H1 (cell line): ENCODE measurements at regions not wholly inside any gene's neighbourhood (a gene's known extent, or its start where the extent isn't known, plus 50 kb on each side); places are given as distances from the start of the nearest gene placed in this dataset.

Source experiments
- CTCF ChIA-PET: fragments of 300-600 bp; sonication (Branson Sonifier 250); formaldehyde crosslinking; loops from one replicate; lab custom pipeline; 2021; ENCODE audit not compliant: partially characterized antibody; lab: Charles Lee
- POLR2A ChIA-PET: fragments of 300-600 bp; sonication (Branson Sonifier 250); formaldehyde crosslinking; loops from one replicate; lab custom pipeline; 2021; ENCODE audit warnings: inconsistent platforms; ENCODE audit not compliant: partially characterized antibody; lab: Charles Lee
- DNase-seq, 2 experiments: peaks; one replicate each; pipeline versions ENCODE4 v3.0.0 to v3.0.0-alpha.2; 2010 to 2022; ENCODE audit warnings: low spot score in 2 of 2, low read depth in 1 of 2, mixed read lengths in 1 of 2
- FAIRE-seq: peaks from 2 replicates; lab custom pipeline; 2011; peaks lifted over from hg19 to GRCh38; lab: Jason Lieb, UNC
- H2AFZ ChIP-seq: 2 replicates; pipeline ENCODE4 v1.8.1; 2012; ENCODE audit warnings: low read length, inconsistent platforms
- H2AK5ac ChIP-seq: 2 replicates; pipeline ENCODE4 v1.6.1; 2013; ENCODE audit warnings: low read depth, low read length
- H2BK120ac ChIP-seq: replicated peaks from 2 replicates; pipeline ENCODE3; 2013; ENCODE audit warnings: low read depth, low read length, inconsistent platforms
- H2BK12ac ChIP-seq: 2 replicates; pipeline ENCODE4 v1.6.1; 2013; ENCODE audit warnings: low read depth, low read length
- H2BK15ac ChIP-seq: 2 replicates; pipeline ENCODE4 v1.6.1; 2013; ENCODE audit warnings: low read length
- H2BK20ac ChIP-seq: 2 replicates; pipeline ENCODE4 v1.6.1; 2013; ENCODE audit warnings: low read length
- H2BK5ac ChIP-seq: 2 replicates; pipeline ENCODE4 v1.6.1; 2013; ENCODE audit warnings: low read depth, low read length
- H3K14ac ChIP-seq: 2 replicates; pipeline ENCODE4 v1.6.1; 2013; ENCODE audit warnings: inconsistent platforms; ENCODE audit not compliant: insufficient read length
- H3K18ac ChIP-seq: 2 replicates; pipeline ENCODE4 v1.6.1; 2013; ENCODE audit warnings: low read length; ENCODE audit errors: extremely low read depth
- H3K23ac ChIP-seq: 2 replicates; pipeline ENCODE4 v1.6.1; 2013; ENCODE audit warnings: inconsistent platforms; ENCODE audit not compliant: insufficient read length
- H3K23me2 ChIP-seq: 2 replicates; pipeline ENCODE4 v1.6.1; 2013; ENCODE audit warnings: low read depth, low read length
- H3K27ac ChIP-seq: 2 replicates; pipeline ENCODE4 v1.6.1; 2011; ENCODE audit warnings: low read depth, low read length, inconsistent platforms
- H3K27me3 ChIP-seq, 4 experiments: replicated peaks in 1 of 4; 1 replicate in 1 of 4; 2 replicates in 3 of 4; pipeline versions ENCODE4 v1.6.1 to v1.8.1; 2011 to 2013; ENCODE audit warnings: low read length in 3 of 4, mild to moderate bottlenecking in 3 of 4, inconsistent platforms in 2 of 4, mixed read lengths in 2 of 4, moderate library complexity in 1 of 4; ENCODE audit not compliant: control insufficient read depth in 3 of 4, insufficient read depth in 3 of 4; ENCODE audit errors: extremely low read depth in 1 of 4
- H3K36me3 ChIP-seq, 4 experiments: 2 replicates each; pipeline versions ENCODE4 v1.6.1 to v1.8.1; 2011 to 2013; ENCODE audit warnings: mild to moderate bottlenecking in 4 of 4, low read length in 3 of 4, moderate library complexity in 2 of 4, control low read depth in 1 of 4, inconsistent platforms in 1 of 4; ENCODE audit not compliant: insufficient read depth in 4 of 4, control insufficient read depth in 2 of 4
- H3K4ac ChIP-seq: replicated peaks from 2 replicates; pipeline ENCODE3; 2013; ENCODE audit warnings: low read length, low read depth, mixed read lengths, inconsistent platforms; ENCODE audit not compliant: insufficient read length
- H3K4me1 ChIP-seq, 4 experiments: replicated peaks in 1 of 4; 1 replicate in 1 of 4; 2 replicates in 3 of 4; pipeline versions ENCODE4 v1.6.1 to v1.8.1; 2011 to 2013; ENCODE audit warnings: low read length in 3 of 4, inconsistent platforms in 2 of 4, mixed read lengths in 1 of 4; ENCODE audit not compliant: insufficient read depth in 4 of 4, control insufficient read depth in 3 of 4
- H3K4me2 ChIP-seq, 2 experiments: 2 replicates each; pipeline versions ENCODE4 v1.6.1 to v1.8.1; 2011 to 2013; ENCODE audit warnings: low read depth in 2 of 2, low read length in 2 of 2, control low read depth in 1 of 2, inconsistent platforms in 1 of 2, mild to moderate bottlenecking in 1 of 2; ENCODE audit not compliant: insufficient read depth in 1 of 2
- H3K4me3 ChIP-seq, 4 experiments: fragments of 200-600, 300-600 bp in 1 of 4; sonication (generic), shearing (Covaris generic), sonication (Bioruptor Twin) in 1 of 4; 2 replicates each; pipeline versions ENCODE4 v1.5.1 to v1.8.1; 2011 to 2016; ENCODE audit warnings: low read length in 4 of 4, low read depth in 3 of 4, control low read depth in 2 of 4, inconsistent platforms in 2 of 4, mild to moderate bottlenecking in 2 of 4, mixed read lengths in 1 of 4, moderate library complexity in 1 of 4; ENCODE audit not compliant: insufficient read depth in 2 of 4; ENCODE audit errors: extremely low read depth in 1 of 4
- H3K56ac ChIP-seq: replicated peaks from 2 replicates; pipeline ENCODE3; 2013; ENCODE audit warnings: low read depth, mild to moderate bottlenecking, mixed read lengths, low read length, inconsistent platforms; ENCODE audit not compliant: insufficient read length
- H3K79me1 ChIP-seq: 2 replicates; pipeline ENCODE4 v1.6.1; 2013; ENCODE audit warnings: low read depth, low read length, control low read depth
- H3K79me2 ChIP-seq, 2 experiments: 2 replicates each; pipeline versions ENCODE4 v1.6.1 to v1.8.1; 2012 to 2013; ENCODE audit warnings: low read length in 2 of 2, mild to moderate bottlenecking in 2 of 2, inconsistent platforms in 1 of 2; ENCODE audit not compliant: insufficient read depth in 2 of 2, control insufficient read depth in 1 of 2
- H3K9ac ChIP-seq, 4 experiments: replicated peaks in 1 of 4; 1 replicate in 1 of 4; 2 replicates in 3 of 4; pipeline versions ENCODE4 v1.6.1 to v1.8.1; 2011 to 2013; ENCODE audit warnings: low read depth in 3 of 4, low read length in 3 of 4, control low read depth in 2 of 4, mild to moderate bottlenecking in 2 of 4, moderate library complexity in 2 of 4, inconsistent platforms in 1 of 4; ENCODE audit errors: extremely low read depth in 1 of 4
- H3K9me3 ChIP-seq, 2 experiments: 2 replicates each; pipeline versions ENCODE4 v1.6.1 to v1.8.1; 2012 to 2013; ENCODE audit warnings: mild to moderate bottlenecking in 2 of 2, moderate library complexity in 2 of 2, control low read depth in 1 of 2, inconsistent platforms in 1 of 2, low read depth in 1 of 2, low read length in 1 of 2, mixed read lengths in 1 of 2; ENCODE audit not compliant: insufficient read depth in 2 of 2
- H4K20me1 ChIP-seq, 2 experiments: replicated peaks in 1 of 2; 2 replicates each; pipeline versions ENCODE3 to v1.8.1; 2011 to 2013; ENCODE audit warnings: inconsistent platforms in 2 of 2, low read length in 2 of 2, mild to moderate bottlenecking in 1 of 2; ENCODE audit not compliant: insufficient read depth in 2 of 2, control insufficient read depth in 1 of 2
- H4K5ac ChIP-seq: 2 replicates; pipeline ENCODE4 v1.6.1; 2013; ENCODE audit warnings: low read length, low read depth, mixed read lengths, inconsistent platforms; ENCODE audit not compliant: insufficient read length
- H4K8ac ChIP-seq: 2 replicates; pipeline ENCODE4 v1.8.0; 2013; ENCODE audit warnings: mild to moderate bottlenecking, moderate library complexity, low read length, inconsistent platforms; ENCODE audit not compliant: insufficient read depth; ENCODE audit errors: extremely low read depth
- H4K91ac ChIP-seq: replicated peaks from 2 replicates; pipeline ENCODE3; 2013; ENCODE audit warnings: low read length, mixed read lengths, inconsistent platforms; ENCODE audit not compliant: insufficient read length
- BACH1 ChIP-seq: IDR thresholded peaks from 2 replicates; pipeline ENCODE4 v1.6.1; 2012; ENCODE audit warnings: low read length, improper control_type of control experiment
- CBX8 ChIP-seq: fragments of 300-800, 300-1000 bp; sonication (generic); IDR thresholded peaks from 2 replicates; pipeline ENCODE4 v1.7.1; 2016; ENCODE audit warnings: low read depth, low read length, borderline replicate concordance
- CREB1 ChIP-seq: IDR thresholded peaks from 2 replicates; pipeline ENCODE4 v1.6.1; 2012; ENCODE audit warnings: inconsistent platforms
- KDM5A ChIP-seq: fragments of 200-600 bp; IDR thresholded peaks from 2 replicates; pipeline ENCODE4 v1.7.1; 2012; ENCODE audit warnings: mild to moderate bottlenecking, low read length, inconsistent platforms, mixed read lengths
- RFX5 ChIP-seq: IDR thresholded peaks from 2 replicates; pipeline ENCODE4 v1.6.1; 2011; ENCODE audit warnings: low read depth, low read length, improper control_type of control experiment, borderline replicate concordance
- SRF ChIP-seq: IDR thresholded peaks from 2 replicates; pipeline ENCODE4 v1.6.1; 2011; ENCODE audit warnings: mild to moderate bottlenecking, low read depth, low read length, moderate library complexity
- TCF12 ChIP-seq: IDR thresholded peaks from 2 replicates; pipeline ENCODE4 v1.6.1; 2011; ENCODE audit warnings: low read depth, mild to moderate bottlenecking, low read length
- TEAD4 ChIP-seq: IDR thresholded peaks from 2 replicates; pipeline ENCODE4 v1.6.1; 2012; ENCODE audit warnings: low read depth, low read length, inconsistent platforms, mixed read lengths
- WGBS, 2 experiments: shearing (Covaris generic) in 1 of 2; methylation state at CpG; one replicate each; pipeline versions ENCODE4 v1.1.6 to v1.1.7; 2013 to 2015; ENCODE audit warnings: low lambda C conversion rate in 2 of 2, mixed read lengths in 2 of 2, inconsistent platforms in 1 of 2, low coverage in 1 of 2, missing lambda C conversion rate in 1 of 2; ENCODE audit not compliant: insufficient replicate concordance in 2 of 2, insufficient coverage in 1 of 2, insufficient read length in 1 of 2; ENCODE audit errors: extremely low coverage in 1 of 2, missing lambda C conversion rate in 1 of 2; 5-methylcytosine and 5-hydroxymethylcytosine counted together
- TF ChIP-seq, protein P1 (sequence below): IDR thresholded peaks from 2 replicates; pipeline ENCODE4 v1.6.1; 2012; ENCODE audit warnings: inconsistent platforms

DNA sequence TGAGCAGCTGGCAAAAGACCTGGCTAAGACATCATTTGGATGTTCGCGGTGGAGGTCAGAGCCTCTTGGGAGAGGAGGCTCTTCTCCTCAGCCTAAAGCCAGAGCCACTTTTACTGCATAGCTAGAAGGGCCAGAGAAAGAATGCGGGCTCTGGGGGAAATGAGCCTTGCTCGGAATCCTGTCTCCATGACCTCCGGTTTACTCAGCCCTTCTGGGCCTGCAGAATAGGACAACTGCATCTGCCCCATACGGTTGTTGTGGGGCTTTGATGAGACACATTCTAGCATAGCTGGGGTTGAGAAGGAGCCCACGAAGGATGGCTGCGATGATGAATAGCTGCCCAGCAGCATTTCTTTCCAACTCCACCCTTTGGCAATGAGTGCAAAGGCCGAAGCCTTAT, 115.0 kb upstream of the SLC22A23 start:
- Histone ChIP-seq H3K23me2 (no peaks in the 10 kb centered on the region), H3K79me2 (no peaks in the 10 kb centered on the region), H3K4me1 (peaks cover 0 to 2% (median 1%) of the 10 kb centered on the region in 4 experiments; a peak in 2 of 7 replicates), H4K5ac (no peak overlapping the region), H4K91ac (no peak overlapping the region), H3K4me2 (no peak overlapping the region), H3K36me3 (no peaks in the 10 kb centered on the region), H3K27me3 (no peaks in the 10 kb centered on the region), H4K8ac (no peak overlapping the region), H3K9me3 (no peaks in the 10 kb centered on the region), H2BK15ac (no peak overlapping the region), H3K9ac (no peak overlapping the region), H3K4me3 (no peak overlapping the region), H2BK5ac (no peak overlapping the region), H2BK120ac (no peak overlapping the region), H3K27ac (no peak overlapping the region), H2AFZ (no peak overlapping the region), H2BK12ac (no peak overlapping the region), H2AK5ac (no peak overlapping the region), H3K79me1 (no peaks in the 10 kb centered on the region), H3K4ac (no peak overlapping the region), H3K14ac (no peak overlapping the region), H3K23ac (no peak overlapping the region), H2BK20ac (no peak overlapping the region), H3K18ac (no peak overlapping the region), H3K56ac (no peak overlapping the region), H4K20me1 (no peaks in the 10 kb centered on the region)
- WGBS, 2 experiments, result 84% methylated on average over 9 of the region's 9 CpGs; no CpG with 5 or more reads in 1 of the 2 experiments
- FAIRE-seq (no peak), DNase-seq (no peak)
- CTCF ChIA-PET, result interaction anchor here (0.7 to 1.9 kb wide), 3 partner anchors 9 to 292 kb away, joined by 3 to 12 read pairs (median 4); no protein-coding TSS in a partner anchor
- POLR2A ChIA-PET, result no interaction called here
- no peak for TF ChIP-seq RFX5
- TF ChIP-seq SRF, result no peak
- no peak for TF ChIP-seq CBX8
- no peak for TF ChIP-seq TEAD4
- TF ChIP-seq, protein P1, sequence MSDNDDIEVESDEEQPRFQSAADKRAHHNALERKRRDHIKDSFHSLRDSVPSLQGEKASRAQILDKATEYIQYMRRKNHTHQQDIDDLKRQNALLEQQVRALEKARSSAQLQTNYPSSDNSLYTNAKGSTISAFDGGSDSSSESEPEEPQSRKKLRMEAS, result no peak
- TF ChIP-seq KDM5A, result no peak
- no peak for TF ChIP-seq TCF12
- TF ChIP-seq CREB1, result no peak
- no peak for TF ChIP-seq BACH1
